Parathyroid adenoma (tissue), 2 donors: ENCODE measurements at regions not wholly inside any gene's neighbourhood (a gene's known extent, or its start where the extent isn't known, plus 50 kb on each side); places are given as distances from the start of the nearest gene placed in this dataset.

Experiments used
- H2AFZ ChIP-seq: fragments of 300-600 bp; sonication (generic); one replicate; pipeline ENCODE4 v1.7.0; 2017; ENCODE audit warnings: antibody characterized with exemption, mild to moderate bottlenecking
- H3K27ac ChIP-seq: fragments of 300-600 bp; sonication (generic); one replicate; pipeline ENCODE4 v1.7.0; 2017
- H3K27me3 ChIP-seq: fragments of 300-600 bp; sonication (generic); one replicate; pipeline ENCODE4 v1.7.0; 2017; ENCODE audit warnings: low read length; ENCODE audit not compliant: control insufficient read depth, insufficient read depth
- H3K36me3 ChIP-seq: fragments of 300-600 bp; sonication (generic); one replicate; pipeline ENCODE4 v1.7.0; 2017; ENCODE audit warnings: low read length; ENCODE audit not compliant: control insufficient read depth, insufficient read depth
- H3K4me1 ChIP-seq: fragments of 300-600 bp; sonication (generic); one replicate; pipeline ENCODE4 v1.7.0; 2017; ENCODE audit warnings: control low read depth
- H3K4me2 ChIP-seq: fragments of 300-600 bp; sonication (generic); one replicate; pipeline ENCODE4 v1.7.0; 2017; ENCODE audit warnings: low read length
- H3K4me3 ChIP-seq: fragments of 300-600 bp; sonication (generic); one replicate; pipeline ENCODE4 v1.7.0; 2017; ENCODE audit warnings: low read depth, low read length
- H3K79me2 ChIP-seq: fragments of 300-600 bp; sonication (generic); one replicate; pipeline ENCODE4 v1.7.0; 2017; ENCODE audit warnings: control low read depth
- H3K9ac ChIP-seq: fragments of 300-600 bp; sonication (generic); one replicate; pipeline ENCODE4 v1.7.0; 2017; ENCODE audit warnings: mild to moderate bottlenecking
- H3K9me3 ChIP-seq: fragments of 300-600 bp; sonication (generic); one replicate; pipeline ENCODE4 v1.7.0; 2017; ENCODE audit warnings: low read length; ENCODE audit not compliant: control insufficient read depth
- CTCF ChIP-seq: fragments of 300-600 bp; sonication (generic); IDR thresholded peaks from one replicate; pipeline ENCODE4 v1.7.0; 2017; ENCODE audit warnings: antibody characterized with exemption, mild to moderate bottlenecking
- donor health status: primary hyperparathyroidism.

DNA sequence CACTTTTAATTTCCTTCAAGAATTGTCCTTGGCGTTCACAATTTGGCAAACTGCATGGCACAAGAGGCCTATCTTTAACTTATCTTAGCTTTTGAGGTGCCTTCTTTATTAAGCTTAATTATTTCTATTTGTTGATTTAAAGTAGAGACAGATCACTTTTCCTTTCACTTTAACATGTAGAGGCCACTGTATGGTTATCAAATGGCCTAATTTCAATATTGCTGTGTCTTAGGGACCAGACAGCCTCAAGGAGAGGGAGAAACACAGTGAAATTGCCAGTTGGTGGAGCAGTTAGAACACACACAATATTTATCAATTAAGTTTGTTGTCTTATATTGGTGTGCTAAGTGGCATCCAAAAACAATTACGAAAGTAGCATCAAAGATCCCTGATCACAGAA, 1013.9 kb downstream of the KCNT2 start:
- H3K9me3 ChIP-seq: no peaks in the 10 kb centered on the region
- H3K4me2 ChIP-seq: no peak overlapping the region
- no peaks in the 10 kb centered on the region for H3K27me3 ChIP-seq
- H2AFZ ChIP-seq: no peak overlapping the region
- H3K4me1 ChIP-seq: no peaks in the 10 kb centered on the region
- H3K4me3 ChIP-seq: no peak overlapping the region
- no peaks in the 10 kb centered on the region for H3K79me2 ChIP-seq
- no peak overlapping the region for H3K9ac ChIP-seq
- H3K27ac ChIP-seq: no peak overlapping the region
- no peak for TF ChIP-seq CTCF
- no peaks in the 10 kb centered on the region for H3K36me3 ChIP-seq

- no peaks in the 10 kb centered on the region for H3K4me1 ChIP-seq
- H3K36me3 ChIP-seq: no peaks in the 10 kb centered on the region
- no peaks in the 10 kb centered on the region for H3K27me3 ChIP-seq
- no peak overlapping the region for H3K4me3 ChIP-seq
- TF ChIP-seq CTCF: no peak
- H3K9me3 ChIP-seq: no peaks in the 10 kb centered on the region
- no peak overlapping the region for H3K27ac ChIP-seq
- no peak overlapping the region for H3K9ac ChIP-seq
- no peak overlapping the region for H2AFZ ChIP-seq
- H3K79me2 ChIP-seq: no peaks in the 10 kb centered on the region
- no peak overlapping the region for H3K4me2 ChIP-seq
Measured at GRCh38 chr1:195591917-195592672, 1016.1 kb downstream of the KCNT2 start.

DNA sequence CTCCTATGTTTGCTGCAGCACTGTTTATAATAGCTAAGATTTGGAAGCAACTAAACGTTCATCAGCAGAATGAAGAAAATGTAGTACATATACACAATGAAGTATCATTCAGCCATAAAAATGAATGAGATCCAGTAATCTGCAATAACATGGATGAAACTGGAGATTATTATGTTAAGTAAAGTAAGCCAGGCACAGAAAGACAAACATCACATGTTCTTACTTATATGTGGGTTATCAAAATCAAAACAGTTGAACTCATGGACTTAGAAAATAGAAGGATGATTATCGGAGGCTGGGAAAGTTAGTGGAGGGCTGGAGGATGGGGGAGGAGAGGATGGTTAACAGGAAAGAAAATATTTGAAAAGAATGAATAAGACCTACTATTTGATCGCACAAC, 1017.6 kb downstream of the KCNT2 start:
- Histone ChIP-seq H3K4me3 (no peak overlapping the region), H3K27me3 (no peaks in the 10 kb centered on the region), H2AFZ (no peak overlapping the region)

DNA sequence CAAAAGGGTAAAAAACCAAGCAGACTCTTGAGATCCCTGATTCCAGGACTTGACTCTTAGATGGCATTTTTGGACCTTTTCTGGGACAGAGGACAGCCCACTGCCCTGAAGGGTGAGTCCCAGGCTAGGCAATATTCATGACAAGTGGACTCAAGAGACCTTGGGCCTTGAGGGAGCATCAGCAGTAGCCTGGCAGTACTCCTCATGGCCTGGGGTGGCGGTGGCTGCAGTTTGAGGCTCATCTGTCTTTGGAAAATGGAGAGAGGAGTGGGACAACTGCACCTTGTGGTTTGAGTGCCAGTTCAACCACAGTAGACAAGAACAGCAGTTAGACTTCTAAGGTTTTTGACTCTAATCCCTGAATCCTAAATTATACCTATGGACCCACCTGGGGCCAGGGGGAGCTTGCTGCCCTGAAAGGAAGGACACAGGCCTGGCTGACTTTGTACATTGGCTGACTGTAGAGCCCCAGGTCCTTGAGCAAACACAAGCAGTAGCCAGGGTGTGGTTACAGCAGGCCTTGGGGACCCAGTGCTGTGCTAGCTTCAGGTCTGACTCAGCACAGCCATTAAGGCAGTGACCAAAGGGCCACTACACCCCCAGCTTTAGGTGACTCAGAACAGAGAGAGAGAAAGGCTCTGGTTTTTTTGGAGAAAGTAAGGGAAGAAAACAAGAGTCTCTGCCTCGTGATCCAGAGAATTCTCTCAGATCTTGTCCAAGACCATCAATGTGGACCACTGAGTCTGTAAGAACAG, 1023.2 kb downstream of the KCNT2 start:
- H3K4me1 ChIP-seq: no peaks in the 10 kb centered on the region
- TF ChIP-seq CTCF: no peak
- H3K27me3 ChIP-seq: no peaks in the 10 kb centered on the region

More for the DNA sequence above, 1017.6 kb downstream of the KCNT2 start:
- TF ChIP-seq CTCF: no peak
- Histone ChIP-seq H3K4me1 (no peaks in the 10 kb centered on the region), H3K9me3 (peaks cover 3% of the 10 kb centered on the region), H3K4me2 (no peak overlapping the region), H3K36me3 (no peaks in the 10 kb centered on the region), H3K79me2 (no peaks in the 10 kb centered on the region), H3K9ac (no peak overlapping the region), H3K27ac (no peak overlapping the region)

More for the DNA sequence above, 1023.2 kb downstream of the KCNT2 start:
- Histone ChIP-seq H2AFZ (no peak overlapping the region), H3K79me2 (no peaks in the 10 kb centered on the region), H3K4me3 (no peak overlapping the region), H3K9me3 (peaks cover 4% of the 10 kb centered on the region), H3K9ac (no peak overlapping the region), H3K27ac (no peak overlapping the region), H3K36me3 (no peaks in the 10 kb centered on the region), H3K4me2 (no peak overlapping the region)
